Chondrocyte (in vitro differentiated cells): ENCODE measurements at regions not wholly inside any gene's neighbourhood (a gene's known extent, or its start where the extent isn't known, plus 50 kb on each side); places are given as distances from the start of the nearest gene placed in this dataset.

Experiments used
- DNase-seq: peaks from one replicate; pipeline ENCODE4 v3.0.0; 2021; ENCODE audit warnings: mixed read lengths, low spot score
- H3K27ac Mint-ChIP-seq: one replicate; pipeline ENCODE4 v1.8.0; 2021; ENCODE audit warnings: mild to moderate bottlenecking, moderate library complexity, mixed read lengths; ENCODE audit not compliant: unreplicated experiment
- H3K27me3 Mint-ChIP-seq: 2 replicates; pipeline ENCODE4 v1.8.0; 2021; ENCODE audit warnings: low read depth, mixed read lengths
- H3K36me3 Mint-ChIP-seq: 2 replicates; pipeline ENCODE4 v1.8.0; 2021; ENCODE audit warnings: low read depth, mixed read lengths
- H3K4me1 Mint-ChIP-seq: 2 replicates; pipeline ENCODE4 v1.8.0; 2021; ENCODE audit warnings: low read depth, mild to moderate bottlenecking, mixed read lengths
- H3K4me3 Mint-ChIP-seq: one replicate; pipeline ENCODE4 v1.8.0; 2021; ENCODE audit warnings: mild to moderate bottlenecking, moderate library complexity, mixed read lengths; ENCODE audit not compliant: unreplicated experiment
- H3K9me3 Mint-ChIP-seq: 2 replicates; pipeline ENCODE4 v1.8.0; 2021; ENCODE audit warnings: low read depth, mixed read lengths
- CTCF ChIP-seq: fragments of 200-600 bp; sonication (generic); IDR thresholded peaks from 2 replicates; pipeline ENCODE4 v1.5.0; 2021; ENCODE audit warnings: antibody characterized with exemption, mild to moderate bottlenecking, moderate library complexity

GRCh38 chr13:44074611-44075010 is 194.9 kb downstream of the LACC1 start:
- Mint-ChIP-seq H3K27me3 (no peaks in the 10 kb centered on the region), H3K27ac (no peak overlapping the region), H3K9me3 (peaks cover 15% of the 10 kb centered on the region), H3K36me3 (peaks cover 5% of the 10 kb centered on the region), H3K4me1 (peaks cover 4% of the 10 kb centered on the region), H3K4me3 (no peak overlapping the region)
- DNase-seq, result no peak
- no peak for TF ChIP-seq CTCF

GRCh38 chr13:44075113-44075512 is 195.4 kb downstream of the LACC1 start:
- H3K36me3 Mint-ChIP-seq, result peaks cover 5% of the 10 kb centered on the region
- H3K4me3 Mint-ChIP-seq, result no peak overlapping the region
- TF ChIP-seq CTCF, result no peak
- H3K27ac Mint-ChIP-seq, result no peak overlapping the region
- peaks cover 4% of the 10 kb centered on the region for H3K4me1 Mint-ChIP-seq
- peaks cover 15% of the 10 kb centered on the region for H3K9me3 Mint-ChIP-seq
- H3K27me3 Mint-ChIP-seq, result no peaks in the 10 kb centered on the region
- no peak for DNase-seq

- no peak for TF ChIP-seq CTCF
- H3K4me3 Mint-ChIP-seq, result no peak overlapping the region
- peaks cover 16% of the 10 kb centered on the region for H3K9me3 Mint-ChIP-seq
- H3K27me3 Mint-ChIP-seq, result no peaks in the 10 kb centered on the region
- H3K27ac Mint-ChIP-seq, result no peak overlapping the region
- no peak for DNase-seq
- H3K4me1 Mint-ChIP-seq, result peaks cover 4% of the 10 kb centered on the region
- H3K36me3 Mint-ChIP-seq, result no peaks in the 10 kb centered on the region
Observed at GRCh38 chr13:44078806-44079376, 199.2 kb downstream of the LACC1 start.

GRCh38 chr13:44079413-44080205 is 199.9 kb downstream of the LACC1 start:
- DNase-seq, result no peak
- no peaks in the 10 kb centered on the region for H3K36me3 Mint-ChIP-seq
- no peak overlapping the region for H3K27ac Mint-ChIP-seq
- peaks cover 16% of the 10 kb centered on the region for H3K9me3 Mint-ChIP-seq
- TF ChIP-seq CTCF, result no peak
- H3K4me3 Mint-ChIP-seq, result no peak overlapping the region
- no peaks in the 10 kb centered on the region for H3K27me3 Mint-ChIP-seq
- H3K4me1 Mint-ChIP-seq, result peaks cover 3% of the 10 kb centered on the region

GRCh38 chr13:44084146-44084545 is 204.4 kb downstream of the LACC1 start:
- Mint-ChIP-seq H3K4me3 (no peak overlapping the region), H3K27me3 (no peaks in the 10 kb centered on the region), H3K4me1 (no peaks in the 10 kb centered on the region), H3K36me3 (no peaks in the 10 kb centered on the region), H3K9me3 (peaks cover 16% of the 10 kb centered on the region), H3K27ac (no peak overlapping the region)
- no peak for TF ChIP-seq CTCF
- no peak for DNase-seq
